ENCODE measurements at regions not wholly inside any gene's neighbourhood (a gene's known extent, or its start where the extent isn't known, plus 50 kb on each side); places are given as distances from the start of the nearest gene placed in this dataset.

- DNase-seq, result no peak
Observed at GRCh38 chr3:146830231-146830630, 225.1 kb upstream of the PLSCR5 start.

DNA sequence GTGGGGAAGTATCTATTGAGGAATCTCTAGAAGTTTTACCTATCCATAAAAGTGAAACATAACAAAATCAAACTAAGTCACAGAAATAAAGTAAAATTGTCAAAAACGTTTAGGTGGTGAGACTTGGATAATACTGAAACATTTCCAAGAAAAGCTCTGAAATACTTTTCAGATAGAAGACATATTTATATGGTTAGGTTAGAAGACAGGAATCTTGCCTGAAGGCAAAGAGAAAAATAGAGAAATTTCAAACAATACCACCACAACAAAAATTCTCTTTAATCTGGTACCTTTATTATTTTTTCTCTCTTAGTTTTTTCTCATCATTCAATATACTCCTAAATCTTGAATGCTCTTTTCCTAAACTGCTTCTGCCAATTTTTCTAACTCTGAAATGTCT lies 222.7 kb upstream of the PLSCR5 start:
- DNase-seq, result no peak

GRCh38 chr3:146823622-146824021 lies 218.5 kb upstream of the PLSCR5 start:
- no peak for DNase-seq

DNA sequence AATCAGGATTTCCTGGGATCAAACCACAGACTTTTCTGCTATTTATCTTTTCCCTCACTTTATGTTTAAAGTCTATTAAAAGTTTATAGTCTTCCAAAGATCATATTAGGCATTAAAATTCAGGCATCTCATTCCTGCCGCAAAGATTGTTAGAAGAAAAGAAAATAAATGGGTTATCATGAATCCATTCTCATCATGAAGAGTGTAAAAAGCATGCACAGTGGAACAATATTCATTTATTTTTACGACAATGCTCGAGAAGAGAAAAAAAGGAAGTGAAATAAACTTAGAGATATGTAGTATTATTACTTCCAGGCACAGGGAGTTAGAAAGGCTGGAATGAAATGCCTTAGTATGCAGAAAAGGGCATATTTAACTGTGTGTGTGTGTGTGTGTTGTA lies 213.7 kb upstream of the PLSCR5 start:
- no peak for DNase-seq

- DNase-seq, result no peak
Observed at GRCh38 chr3:146818301-146818700, 213.2 kb upstream of the PLSCR5 start.

GRCh38 chr3:146817704-146818103 lies 212.6 kb upstream of the PLSCR5 start:
- no peak for DNase-seq

- no peak for DNase-seq
Observed at GRCh38 chr3:146814601-146815315, 209.6 kb upstream of the PLSCR5 start.

- no peak for DNase-seq
Observed at GRCh38 chr3:146813496-146813895, 208.3 kb upstream of the PLSCR5 start.

DNA sequence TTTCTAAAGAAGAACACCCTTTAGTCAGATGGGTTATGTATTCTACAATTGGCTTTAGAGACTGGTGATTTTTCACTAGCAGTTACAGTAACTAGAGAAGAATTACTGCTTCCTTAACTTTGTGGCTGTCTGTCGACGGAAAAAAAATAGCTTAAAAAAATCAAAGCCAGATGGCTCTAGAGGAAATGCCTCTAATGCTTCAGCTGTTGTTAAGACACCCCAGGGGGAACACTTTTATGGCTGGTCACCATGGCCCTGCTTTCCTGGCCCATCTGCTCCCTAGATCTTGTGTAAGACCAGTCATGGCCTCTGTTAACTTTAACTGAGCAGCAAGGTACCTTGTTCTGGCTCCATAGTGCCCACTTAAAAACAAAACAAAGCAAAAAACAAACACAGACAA lies 198.6 kb upstream of the PLSCR5 start:
- DNase-seq, result no peak

DNA sequence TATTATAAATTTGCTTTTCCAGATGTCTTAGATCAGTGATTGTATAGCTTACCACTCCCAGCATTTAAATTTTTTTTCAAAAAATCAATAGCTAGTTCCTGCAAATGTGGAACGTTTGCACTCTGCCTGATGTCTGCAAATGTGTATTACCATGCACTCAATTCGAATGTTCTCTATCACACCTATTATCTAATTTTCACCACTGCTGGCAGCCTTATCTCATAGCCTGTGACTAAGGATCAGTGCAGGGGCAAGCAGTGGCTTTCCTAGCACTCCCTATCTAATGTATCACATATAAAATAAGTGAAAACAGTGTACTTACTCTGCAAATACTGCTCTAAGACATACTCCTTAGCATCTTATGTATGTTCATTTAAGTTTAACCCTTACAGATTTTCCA lies 196.3 kb upstream of the PLSCR5 start:
- no peak for DNase-seq

DNA sequence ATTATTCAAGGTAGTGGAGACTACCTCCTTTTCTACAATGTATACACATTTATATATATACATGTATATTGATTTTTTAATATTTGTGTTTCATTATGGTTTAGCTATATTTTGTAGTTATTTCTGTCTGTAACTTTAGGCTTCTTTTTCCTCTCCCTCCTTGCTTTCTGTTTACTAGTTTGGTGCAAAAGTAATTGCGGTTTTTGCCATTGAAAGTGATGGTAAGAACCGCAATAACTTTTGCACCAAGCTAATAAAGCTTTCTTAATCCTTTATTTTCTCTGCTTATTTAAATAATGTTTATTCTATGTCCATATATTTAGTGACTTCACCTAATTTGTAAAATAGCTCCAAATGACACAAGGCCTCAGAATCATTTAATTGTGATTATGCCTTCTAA lies 195.3 kb upstream of the PLSCR5 start:
- no peak for DNase-seq

- no peak for DNase-seq
Observed at GRCh38 chr3:146796078-146796477, 190.9 kb upstream of the PLSCR5 start.

- no peak for DNase-seq
Observed at GRCh38 chr3:146783446-146783845, 178.3 kb upstream of the PLSCR5 start.

DNA sequence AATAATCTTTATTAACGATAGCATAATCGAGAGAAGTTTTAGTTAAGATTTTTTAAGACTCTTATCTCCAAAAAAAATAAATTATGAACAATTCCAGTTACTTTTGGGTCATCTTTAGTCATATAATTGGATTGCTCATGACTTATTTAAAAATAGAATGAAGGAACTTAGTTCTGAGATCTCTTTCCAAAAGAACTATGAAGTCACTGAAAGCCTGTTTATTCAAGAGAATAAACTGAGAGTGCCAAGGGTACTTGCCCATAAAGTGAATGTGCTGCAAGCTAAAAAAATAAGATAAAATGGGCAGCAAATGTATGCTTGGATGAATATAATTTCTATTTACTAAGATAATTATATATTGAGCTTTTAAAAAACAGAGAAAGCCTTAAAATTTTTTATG lies 176.5 kb upstream of the PLSCR5 start:
- no peak for DNase-seq

GRCh38 chr3:146781059-146781458 lies 175.9 kb upstream of the PLSCR5 start:
- no peak for DNase-seq

DNA sequence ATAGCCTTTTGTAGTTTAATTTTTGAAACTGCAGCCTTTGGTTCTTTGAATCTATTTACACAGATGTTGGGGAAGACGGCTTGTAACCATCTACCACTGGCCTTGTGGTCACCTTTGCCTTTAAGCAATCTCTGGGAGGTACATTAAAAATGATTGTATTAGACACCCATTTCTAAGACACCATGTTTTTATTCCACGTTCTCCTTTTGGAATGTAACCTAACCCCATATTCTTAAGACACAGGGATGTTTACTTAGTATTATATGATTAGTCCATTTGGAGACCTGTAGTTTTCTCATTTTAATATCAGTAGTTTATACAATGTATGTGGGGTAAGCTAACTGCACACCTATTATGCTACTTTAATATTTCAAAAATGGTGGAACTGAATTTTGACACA lies 175.1 kb upstream of the PLSCR5 start:
- no peak for DNase-seq

DNA sequence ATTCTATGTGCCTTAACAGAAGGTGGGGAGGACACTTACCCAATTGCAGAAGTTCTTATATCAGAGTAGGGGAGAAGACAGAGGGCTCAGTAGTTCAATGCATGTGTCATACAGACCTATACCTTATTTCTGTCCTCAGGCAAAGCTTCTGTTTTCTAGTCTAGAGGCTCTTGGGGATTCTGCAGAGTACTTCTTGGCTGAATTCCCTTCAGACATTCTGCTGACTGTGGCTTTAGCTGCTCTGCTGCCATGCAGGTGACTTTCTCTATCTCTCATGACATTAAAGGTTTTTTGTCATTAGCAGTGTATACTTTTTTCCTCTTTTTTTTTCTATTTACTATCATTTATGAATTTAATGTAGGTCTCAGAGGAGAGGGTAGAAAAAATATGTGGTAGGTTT lies 172.8 kb upstream of the PLSCR5 start:
- DNase-seq, result no peak

DNA sequence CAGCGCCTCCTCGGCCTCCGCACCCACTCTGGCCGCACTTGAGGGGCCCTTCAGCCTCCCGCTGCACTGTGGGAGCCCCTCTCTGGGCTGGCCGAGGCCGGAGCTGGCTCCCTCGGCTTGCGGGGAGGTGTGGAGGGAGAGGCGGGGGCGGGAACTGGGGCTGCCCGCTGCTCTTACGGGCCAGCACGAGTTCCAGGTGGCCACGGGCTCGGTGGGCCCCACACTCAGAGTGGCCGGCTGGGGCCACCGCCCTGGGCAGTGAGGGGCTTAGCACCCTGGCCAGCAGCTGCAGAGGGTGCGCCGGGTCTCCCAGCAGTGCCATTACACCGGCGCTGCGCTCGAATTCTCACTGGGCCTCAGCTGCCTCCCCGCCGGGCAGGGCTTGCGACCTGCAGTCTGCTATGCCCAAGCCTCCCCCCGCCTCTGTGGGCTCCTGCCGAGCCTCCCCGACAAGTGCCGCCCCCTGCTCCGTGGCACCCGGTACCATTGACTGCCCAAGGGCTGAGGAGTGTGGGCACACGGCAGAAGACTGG lies 167.1 kb upstream of the PLSCR5 start:
- no peak for DNase-seq

DNA sequence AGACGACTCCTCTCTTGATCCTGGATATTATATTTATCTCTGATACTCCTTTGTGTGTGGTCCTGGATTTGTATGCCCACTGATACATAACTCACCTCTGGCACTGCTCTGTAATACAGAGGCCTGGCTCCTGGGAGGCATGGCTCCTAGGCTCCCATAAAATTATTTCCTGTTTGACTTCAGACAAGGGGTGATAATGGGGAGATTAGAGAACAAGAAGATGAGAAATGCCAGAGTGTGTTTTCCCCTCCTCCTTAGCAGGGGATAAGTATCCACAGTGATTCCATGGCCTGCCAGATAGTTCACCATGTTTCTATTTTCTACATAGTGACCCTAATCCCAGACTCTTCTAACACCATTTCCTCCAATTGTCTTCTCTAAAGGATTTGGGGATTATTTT lies 165.7 kb upstream of the PLSCR5 start:
- no peak for DNase-seq

- no peak for DNase-seq
Observed at GRCh38 chr3:146770301-146770700, 165.2 kb upstream of the PLSCR5 start.

DNA sequence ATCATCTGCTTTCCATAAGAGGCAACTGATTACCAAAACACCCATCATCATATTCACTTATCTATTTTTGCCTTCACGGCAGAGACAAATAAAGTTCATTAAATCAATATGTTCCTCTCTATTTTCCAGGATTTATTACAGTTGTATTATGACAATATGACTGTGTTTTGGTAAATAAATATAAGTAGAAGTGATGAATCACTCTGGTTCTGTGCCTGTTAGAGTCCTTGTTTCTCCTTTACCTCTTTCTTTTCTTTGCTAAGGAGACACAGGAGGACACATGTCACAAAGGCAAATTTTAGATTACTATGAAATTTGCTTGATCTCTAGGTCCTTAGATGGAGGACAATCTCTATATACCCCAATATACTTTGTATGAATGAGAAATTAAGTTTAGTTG lies 152.6 kb upstream of the PLSCR5 start:
- no peak for DNase-seq

- DNase-seq, result no peak
Observed at GRCh38 chr3:146750196-146750595, 145.1 kb upstream of the PLSCR5 start.

DNA sequence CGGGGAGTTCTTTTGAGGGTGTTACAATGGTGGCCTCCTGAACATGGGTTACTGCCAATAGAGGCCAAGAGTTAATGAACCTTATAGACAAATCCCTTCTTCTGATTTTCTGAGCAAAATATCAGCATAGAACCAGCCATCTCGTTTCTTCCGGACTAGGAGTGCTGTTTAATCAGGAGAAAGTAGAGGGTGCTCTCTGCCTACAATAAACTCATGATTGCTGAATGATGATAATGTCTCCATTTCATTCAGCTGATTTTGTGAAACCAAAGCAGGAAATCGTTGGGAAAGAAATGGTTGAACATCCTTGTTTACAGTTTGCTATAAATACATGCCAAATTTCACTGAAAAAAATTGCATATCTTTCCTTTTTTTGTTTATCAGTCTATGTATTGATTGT lies 142.8 kb upstream of the PLSCR5 start:
- peak; percentile 29 for DNase-seq

DNA sequence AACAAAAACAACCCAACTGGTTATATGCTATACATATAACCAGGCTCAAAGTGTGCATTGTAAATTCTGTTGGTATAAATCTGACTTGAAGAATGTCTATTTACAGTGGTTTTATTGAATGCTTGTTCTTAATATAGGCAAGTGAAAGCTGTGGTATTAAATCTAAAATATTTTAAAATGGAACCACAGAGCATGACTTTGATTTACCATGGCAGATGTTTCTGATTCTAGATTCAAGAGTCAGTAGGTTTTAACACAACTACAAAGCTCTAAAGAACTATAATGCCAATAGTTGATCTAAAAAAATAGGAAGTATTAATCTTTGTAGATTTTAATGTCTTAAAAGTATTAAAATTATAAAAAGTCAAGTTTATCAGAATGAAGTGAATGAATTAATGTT lies 141.9 kb upstream of the PLSCR5 start:
- no peak for DNase-seq

DNA sequence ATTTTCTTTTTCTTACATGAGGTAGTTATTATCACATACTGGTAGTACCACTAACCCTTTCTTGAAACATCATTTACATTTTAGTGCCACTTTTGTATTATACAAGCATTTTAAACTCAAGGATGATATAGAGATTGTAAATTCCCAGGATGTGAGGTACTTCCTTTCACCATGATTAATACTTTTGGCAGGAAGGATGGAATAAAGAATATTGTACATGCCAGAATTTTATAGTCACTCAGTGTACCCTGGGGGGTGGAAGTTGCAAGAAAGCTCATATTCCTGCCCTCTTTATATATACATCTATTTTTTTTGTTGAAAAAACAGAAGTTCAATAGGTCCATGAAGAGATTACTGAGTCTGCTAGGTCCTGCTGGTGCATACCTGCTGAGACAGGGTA lies 141.0 kb upstream of the PLSCR5 start:
- no peak for DNase-seq
